Activated T-helper 2 cell treated with anti-CD3 and anti-CD28 coated beads, Interferon-gamma antibody, Interleukin-2, Interleukin-4, amounts not matched to agents 10 μg/mL and 5 μg/mL and 100 μg/mL, durations not matched to agents 14 hours and 24 hours and 36 hours (primary cell): ENCODE measurements at regions not wholly inside any gene's neighbourhood (a gene's known extent, or its start where the extent isn't known, plus 50 kb on each side); places are given as distances from the start of the nearest gene placed in this dataset.

Experiments used
- DNase-seq: peaks from one replicate; pipeline ENCODE4 v3.0.0; 2021; ENCODE audit warnings: low spot score
- H3K27ac Mint-ChIP-seq: one replicate; pipeline ENCODE4 v1.8.0; 2021; ENCODE audit warnings: mixed read lengths
- H3K27me3 Mint-ChIP-seq: one replicate; pipeline ENCODE4 v1.8.0; 2021; ENCODE audit warnings: low read depth, mixed read lengths
- H3K36me3 Mint-ChIP-seq: one replicate; pipeline ENCODE4 v1.8.0; 2021; ENCODE audit warnings: low read depth, mixed read lengths
- H3K4me1 Mint-ChIP-seq: one replicate; pipeline ENCODE4 v1.8.0; 2021; ENCODE audit warnings: low read depth, mixed read lengths
- H3K4me3 Mint-ChIP-seq: one replicate; pipeline ENCODE4 v1.8.0; 2021; ENCODE audit warnings: low read depth, mild to moderate bottlenecking, moderate library complexity, mixed read lengths
- H3K9me3 Mint-ChIP-seq: one replicate; pipeline ENCODE4 v1.8.0; 2021; ENCODE audit warnings: mixed read lengths
- intact Hi-C: fragments of 100-400 bp; cut with micrococcal nuclease; formaldehyde crosslinking; loops from one replicate; pipeline ENCODE4 v1.15.1; 2023

GRCh38 chr11:130760515-130761125 is 155.7 kb downstream of the SNX19 start:
- H3K36me3 Mint-ChIP-seq, result no peaks in the 10 kb centered on the region
- no peak overlapping the region for H3K27ac Mint-ChIP-seq
- no peaks in the 10 kb centered on the region for H3K4me1 Mint-ChIP-seq
- no peak for DNase-seq
- H3K27me3 Mint-ChIP-seq, result no peaks in the 10 kb centered on the region
- intact Hi-C loops, result no loop called here
- H3K4me3 Mint-ChIP-seq, result no peak overlapping the region
- H3K9me3 Mint-ChIP-seq, result no peaks in the 10 kb centered on the region

- peaks cover 6% of the 10 kb centered on the region for H3K4me1 Mint-ChIP-seq
- DNase-seq, result no peak
- H3K36me3 Mint-ChIP-seq, result no peaks in the 10 kb centered on the region
- no peaks in the 10 kb centered on the region for H3K9me3 Mint-ChIP-seq
- no peaks in the 10 kb centered on the region for H3K27me3 Mint-ChIP-seq
- intact Hi-C loops, result no loop called here
- no peak overlapping the region for H3K4me3 Mint-ChIP-seq
- H3K27ac Mint-ChIP-seq, result no peak overlapping the region
Measured at GRCh38 chr11:130761560-130762220, 154.6 kb downstream of the SNX19 start.

DNA sequence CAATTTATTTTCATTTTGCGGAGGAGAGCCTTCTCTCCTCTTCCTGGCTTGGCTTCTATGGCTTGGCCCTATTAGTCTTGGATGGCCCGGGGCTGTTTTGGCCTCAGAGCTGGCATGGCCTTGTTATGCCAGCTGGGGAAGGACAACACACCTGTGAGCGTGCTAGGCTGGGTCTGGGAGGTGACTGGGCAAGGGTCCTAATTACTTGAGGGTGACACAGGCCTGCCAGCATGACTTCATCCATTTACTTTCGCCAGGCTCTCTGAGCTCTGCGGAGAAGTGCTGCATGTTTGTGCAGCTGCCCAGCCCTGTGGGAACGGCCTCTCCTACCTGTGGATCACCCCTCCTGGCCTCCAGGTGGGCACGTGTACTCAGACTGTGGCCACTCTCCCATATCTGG is 153.6 kb downstream of the SNX19 start:
- no peaks in the 10 kb centered on the region for H3K9me3 Mint-ChIP-seq
- H3K27ac Mint-ChIP-seq, result no peak overlapping the region
- peaks cover 7% of the 10 kb centered on the region for H3K4me1 Mint-ChIP-seq
- H3K27me3 Mint-ChIP-seq, result no peaks in the 10 kb centered on the region
- intact Hi-C loops, result no loop called here
- DNase-seq, result no peak
- no peaks in the 10 kb centered on the region for H3K36me3 Mint-ChIP-seq
- no peak overlapping the region for H3K4me3 Mint-ChIP-seq

DNA sequence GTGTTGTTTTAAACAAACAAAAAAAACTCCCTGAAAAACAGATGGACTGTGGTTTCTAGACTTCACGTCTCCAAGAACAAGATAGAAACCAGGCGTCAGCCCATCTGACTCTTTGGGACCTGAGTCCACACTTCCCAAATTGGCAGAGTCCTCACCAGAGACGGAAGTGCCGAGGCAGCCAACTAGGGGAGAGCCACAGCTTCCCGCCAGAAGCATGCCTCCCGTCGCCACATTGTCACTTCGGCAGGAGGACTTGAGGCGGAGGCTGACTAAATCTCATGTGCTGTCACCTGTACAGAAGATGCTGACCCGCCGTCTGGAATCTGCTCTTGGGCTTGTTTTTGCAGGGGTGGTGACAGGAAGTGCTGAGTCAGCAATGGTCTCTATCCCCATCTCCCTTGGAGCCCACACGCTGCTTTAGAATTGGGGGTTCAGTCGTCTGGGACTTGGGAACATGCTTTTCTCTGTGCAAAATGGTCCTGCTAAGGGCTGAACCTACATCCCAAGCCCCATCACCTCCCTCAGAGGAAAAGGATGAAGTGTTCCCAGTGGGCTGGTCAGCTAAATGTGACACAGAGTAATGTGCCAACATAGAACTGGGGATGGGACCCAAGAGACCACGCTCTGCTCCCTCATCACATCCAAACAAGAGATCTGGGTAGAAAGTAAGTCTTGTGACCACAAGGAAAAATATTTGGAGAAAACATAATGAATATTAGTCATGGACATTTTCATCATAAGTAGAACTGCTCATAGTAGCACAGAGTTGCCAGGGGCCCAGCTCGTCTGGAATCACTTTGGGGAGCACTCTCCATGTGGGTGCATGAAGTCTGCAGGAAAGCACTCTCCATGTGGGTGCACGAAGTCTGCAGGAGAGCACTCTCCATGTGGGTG is 152.9 kb downstream of the SNX19 start:
- intact Hi-C loops, result no loop called here
- DNase-seq, result no peak

DNA sequence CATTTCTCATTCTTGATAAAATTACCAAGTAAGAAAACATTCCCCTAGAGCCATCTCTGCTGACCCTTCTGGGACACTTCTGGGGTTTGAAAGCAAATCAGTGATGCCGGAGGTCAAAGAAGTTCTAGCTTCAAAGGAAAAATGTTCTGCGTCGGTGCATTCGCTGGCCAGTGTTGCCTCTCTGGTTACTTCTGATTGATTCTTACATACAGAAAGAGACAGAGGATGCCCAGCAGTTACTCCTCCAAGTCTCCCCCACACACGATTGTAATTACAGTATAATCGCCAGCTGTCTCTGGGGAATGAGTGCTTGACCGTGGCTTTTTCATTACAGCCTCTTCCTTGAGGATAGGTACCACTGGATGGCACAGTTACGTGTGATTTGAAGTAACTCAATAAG is 150.9 kb downstream of the SNX19 start:
- Mint-ChIP-seq H3K27me3 (no peaks in the 10 kb centered on the region), H3K9me3 (no peaks in the 10 kb centered on the region), H3K36me3 (no peaks in the 10 kb centered on the region), H3K4me1 (peaks cover 7% of the 10 kb centered on the region), H3K4me3 (no peak overlapping the region), H3K27ac (no peak overlapping the region)
- DNase-seq, result no peak
- intact Hi-C loops, result no loop called here

More for the DNA sequence above, 152.9 kb downstream of the SNX19 start:
- H3K9me3 Mint-ChIP-seq, result no peaks in the 10 kb centered on the region
- peaks cover 7% of the 10 kb centered on the region for H3K4me1 Mint-ChIP-seq
- H3K27ac Mint-ChIP-seq, result no peak overlapping the region
- H3K27me3 Mint-ChIP-seq, result no peaks in the 10 kb centered on the region
- H3K4me3 Mint-ChIP-seq, result no peak overlapping the region
- no peaks in the 10 kb centered on the region for H3K36me3 Mint-ChIP-seq

DNA sequence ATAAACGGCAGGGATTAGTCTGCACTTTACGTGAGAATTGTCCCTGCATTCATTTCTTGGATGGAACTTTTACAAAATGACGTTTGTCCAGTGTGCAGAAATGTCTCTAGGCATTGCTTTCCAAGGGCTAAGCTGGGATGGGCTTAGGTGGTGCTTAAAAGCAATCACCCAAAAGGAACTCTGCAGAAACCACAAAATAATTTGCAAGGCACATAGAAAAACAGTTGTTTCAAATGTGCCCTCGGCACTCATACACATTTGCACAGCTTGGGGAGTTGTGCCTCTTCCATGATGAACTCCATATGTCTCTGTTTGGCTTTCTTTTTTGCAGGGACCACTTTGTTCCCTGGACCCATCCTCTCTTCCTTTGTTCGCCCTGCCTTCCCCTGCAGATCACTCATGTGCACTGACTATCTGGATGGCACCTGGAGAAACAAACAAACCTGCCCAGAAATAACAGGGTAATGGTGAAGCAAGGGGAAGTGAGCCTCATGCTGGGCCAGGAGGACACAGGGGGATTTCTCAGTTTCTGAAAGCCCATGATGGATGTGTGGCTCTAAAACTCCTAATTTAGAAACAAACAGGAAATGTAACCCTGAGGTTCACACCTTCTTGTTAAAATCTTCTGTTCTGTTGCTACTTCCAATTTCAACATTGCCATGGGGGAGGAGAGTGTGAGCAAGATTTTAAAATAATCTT is 150.2 kb downstream of the SNX19 start:
- Mint-ChIP-seq H3K4me3 (no peak overlapping the region), H3K36me3 (no peaks in the 10 kb centered on the region), H3K27ac (no peak overlapping the region), H3K27me3 (peaks cover under 1% of the 10 kb centered on the region), H3K4me1 (peaks cover 7% of the 10 kb centered on the region), H3K9me3 (no peaks in the 10 kb centered on the region)
- intact Hi-C loops, result no loop called here
- DNase-seq, result no peak

- no peaks in the 10 kb centered on the region for H3K36me3 Mint-ChIP-seq
- no peak overlapping the region for H3K4me3 Mint-ChIP-seq
- H3K27me3 Mint-ChIP-seq, result peaks cover 2% of the 10 kb centered on the region
- no peak overlapping the region for H3K27ac Mint-ChIP-seq
- intact Hi-C loops, result no loop called here
- no peaks in the 10 kb centered on the region for H3K9me3 Mint-ChIP-seq
- peaks cover 7% of the 10 kb centered on the region for H3K4me1 Mint-ChIP-seq
- DNase-seq, result no peak
Measured at GRCh38 chr11:130766650-130767565, 149.4 kb downstream of the SNX19 start.

GRCh38 chr11:130769782-130770535 is 146.3 kb downstream of the SNX19 start:
- Mint-ChIP-seq H3K27ac (no peak overlapping the region), H3K27me3 (peaks cover 2% of the 10 kb centered on the region), H3K36me3 (no peaks in the 10 kb centered on the region), H3K4me1 (peaks cover 7% of the 10 kb centered on the region), H3K4me3 (no peak overlapping the region), H3K9me3 (no peaks in the 10 kb centered on the region)
- intact Hi-C loops, result no loop called here
- no peak for DNase-seq

- intact Hi-C loops, result no loop called here
- peaks cover 2% of the 10 kb centered on the region for H3K27me3 Mint-ChIP-seq
- no peaks in the 10 kb centered on the region for H3K36me3 Mint-ChIP-seq
- DNase-seq, result no peak
- no peak overlapping the region for H3K27ac Mint-ChIP-seq
- H3K4me1 Mint-ChIP-seq, result no peaks in the 10 kb centered on the region
- no peak overlapping the region for H3K4me3 Mint-ChIP-seq
- H3K9me3 Mint-ChIP-seq, result no peaks in the 10 kb centered on the region
Measured at GRCh38 chr11:130771708-130772107, 144.6 kb downstream of the SNX19 start.

DNA sequence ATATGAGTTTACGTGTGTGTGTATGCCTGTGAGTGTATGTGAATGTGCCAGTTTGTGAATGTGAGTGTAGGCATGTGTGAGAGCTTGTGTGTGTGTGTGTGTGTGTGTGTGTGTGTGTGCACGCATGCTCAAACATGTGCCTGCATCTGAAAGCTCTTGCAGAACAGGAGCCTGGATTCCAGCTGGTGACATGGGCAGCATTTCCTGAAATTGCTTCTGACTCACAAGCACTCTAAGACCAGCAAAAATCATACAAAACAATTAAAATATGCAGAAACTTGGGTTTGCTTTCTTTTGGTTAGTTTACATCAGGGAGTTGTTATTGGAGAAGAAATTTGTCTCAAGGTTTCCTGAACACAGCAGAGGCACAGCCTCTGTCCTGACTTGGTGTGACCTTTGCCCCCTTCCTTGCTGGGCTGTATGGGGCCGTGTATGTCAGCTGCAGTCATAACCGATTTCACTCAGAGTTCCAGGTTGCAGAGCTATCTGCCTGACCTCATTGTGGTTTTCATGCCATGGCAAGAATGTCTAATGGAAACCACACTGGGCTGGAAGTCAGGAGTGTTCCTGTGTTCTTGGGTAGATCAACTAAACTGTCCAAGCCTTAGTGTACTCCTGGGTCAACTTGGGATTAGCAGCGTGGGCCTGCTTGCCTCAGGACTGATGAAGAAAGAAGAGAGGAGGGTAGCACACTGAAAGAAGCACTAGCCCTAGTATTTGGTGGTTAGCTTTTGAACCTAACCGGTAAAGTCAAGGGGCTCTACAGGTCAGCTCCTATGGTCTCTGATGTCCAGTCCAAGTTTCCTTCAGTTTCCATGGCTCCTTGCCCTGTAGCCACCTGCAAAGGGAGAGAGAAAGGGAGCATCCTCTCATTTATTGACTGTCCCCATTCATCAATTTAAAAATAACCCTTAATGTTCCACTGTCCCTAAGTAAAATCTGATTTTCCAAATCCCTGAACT is 143.7 kb downstream of the SNX19 start:
- intact Hi-C loops, result no loop called here
- H3K36me3 Mint-ChIP-seq, result no peaks in the 10 kb centered on the region
- no peak overlapping the region for H3K27ac Mint-ChIP-seq
- H3K4me1 Mint-ChIP-seq, result no peaks in the 10 kb centered on the region
- no peak for DNase-seq
- H3K4me3 Mint-ChIP-seq, result no peak overlapping the region
- H3K9me3 Mint-ChIP-seq, result no peaks in the 10 kb centered on the region
- H3K27me3 Mint-ChIP-seq, result peaks cover 2% of the 10 kb centered on the region
